Right atrium auricular region (tissue), 2 donors: ENCODE measurements at regions not wholly inside any gene's neighbourhood (a gene's known extent, or its start where the extent isn't known, plus 50 kb on each side); places are given as distances from the start of the nearest gene placed in this dataset.

ENCODE experiments used
- DNase-seq: peaks from one replicate; pipeline ENCODE4 v3.0.0-alpha.2; 2019; ENCODE audit warnings: low spot score
- H3K27ac ChIP-seq, 2 donors: fragments of 200-600 bp; sonication (generic); 1 replicate in 1 of 2; 2 replicates in 1 of 2; pipeline ENCODE4 v1.5.1; 2016 to 2019
- H3K27me3 ChIP-seq, 2 donors: fragments of 200-600 bp; sonication (generic); one replicate each; pipeline versions ENCODE4 v1.5.1 to v1.6.0; 2017 to 2019
- H3K36me3 ChIP-seq: fragments of 200-600 bp; sonication (generic); one replicate; pipeline ENCODE4 v1.5.1; 2016
- H3K4me1 ChIP-seq, 2 donors: fragments of 200-600 bp; sonication (generic); one replicate each; pipeline versions ENCODE4 v1.5.1 to v1.6.0; 2017 to 2019
- H3K4me3 ChIP-seq, 2 donors: fragments of 200-600 bp; sonication (generic); 1 replicate in 1 of 2; 2 replicates in 1 of 2; pipeline ENCODE4 v1.5.1; 2017 to 2019; ENCODE audit warnings: mild to moderate bottlenecking in 1 of 2, moderate library complexity in 1 of 2
- H3K9me3 ChIP-seq, 2 donors: fragments of 200-600 bp; sonication (generic); one replicate each; pipeline ENCODE4 v1.5.1; 2019
- TF ChIP-seq, protein P1 (sequence below), 2 donors: fragments of 200-600 bp; sonication (generic); IDR thresholded peaks; one replicate each; pipeline ENCODE4 v1.5.1; 2019; ENCODE audit warnings: antibody characterized with exemption in 2 of 2

DNA sequence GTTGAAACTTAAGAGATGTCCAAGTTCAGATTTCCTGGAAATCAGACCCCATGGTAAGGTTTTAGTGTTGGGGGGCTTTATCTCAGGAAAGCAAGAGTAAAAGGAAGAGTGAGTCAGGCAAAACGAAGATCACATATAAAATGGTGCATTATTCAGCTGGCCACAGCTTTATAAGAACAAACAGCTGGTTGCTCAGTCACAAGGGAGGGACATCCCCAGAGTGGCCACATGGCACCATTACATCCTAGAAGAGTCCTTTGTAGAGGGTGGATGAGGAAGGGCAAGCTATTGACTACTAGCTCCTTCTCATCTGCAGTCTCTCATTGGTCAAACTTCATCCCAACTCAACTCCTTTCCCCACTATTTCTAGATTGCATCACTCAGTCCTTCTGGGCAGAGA lies 68.3 kb upstream of the COL8A1 start:
- Histone ChIP-seq H3K4me3 (no peak overlapping the region), H3K36me3 (no peaks in the 10 kb centered on the region), H3K27ac (no peak overlapping the region), H3K4me1 (no peaks in the 10 kb centered on the region), H3K9me3 (peaks cover 0 to 6% of the 10 kb centered on the region in 2 donors), H3K27me3 (no peaks in the 10 kb centered on the region)
- TF ChIP-seq, protein P1, sequence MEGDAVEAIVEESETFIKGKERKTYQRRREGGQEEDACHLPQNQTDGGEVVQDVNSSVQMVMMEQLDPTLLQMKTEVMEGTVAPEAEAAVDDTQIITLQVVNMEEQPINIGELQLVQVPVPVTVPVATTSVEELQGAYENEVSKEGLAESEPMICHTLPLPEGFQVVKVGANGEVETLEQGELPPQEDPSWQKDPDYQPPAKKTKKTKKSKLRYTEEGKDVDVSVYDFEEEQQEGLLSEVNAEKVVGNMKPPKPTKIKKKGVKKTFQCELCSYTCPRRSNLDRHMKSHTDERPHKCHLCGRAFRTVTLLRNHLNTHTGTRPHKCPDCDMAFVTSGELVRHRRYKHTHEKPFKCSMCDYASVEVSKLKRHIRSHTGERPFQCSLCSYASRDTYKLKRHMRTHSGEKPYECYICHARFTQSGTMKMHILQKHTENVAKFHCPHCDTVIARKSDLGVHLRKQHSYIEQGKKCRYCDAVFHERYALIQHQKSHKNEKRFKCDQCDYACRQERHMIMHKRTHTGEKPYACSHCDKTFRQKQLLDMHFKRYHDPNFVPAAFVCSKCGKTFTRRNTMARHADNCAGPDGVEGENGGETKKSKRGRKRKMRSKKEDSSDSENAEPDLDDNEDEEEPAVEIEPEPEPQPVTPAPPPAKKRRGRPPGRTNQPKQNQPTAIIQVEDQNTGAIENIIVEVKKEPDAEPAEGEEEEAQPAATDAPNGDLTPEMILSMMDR (IDR thresholded peaks at IDR 0.05) = no peak
- no peak for DNase-seq

DNA sequence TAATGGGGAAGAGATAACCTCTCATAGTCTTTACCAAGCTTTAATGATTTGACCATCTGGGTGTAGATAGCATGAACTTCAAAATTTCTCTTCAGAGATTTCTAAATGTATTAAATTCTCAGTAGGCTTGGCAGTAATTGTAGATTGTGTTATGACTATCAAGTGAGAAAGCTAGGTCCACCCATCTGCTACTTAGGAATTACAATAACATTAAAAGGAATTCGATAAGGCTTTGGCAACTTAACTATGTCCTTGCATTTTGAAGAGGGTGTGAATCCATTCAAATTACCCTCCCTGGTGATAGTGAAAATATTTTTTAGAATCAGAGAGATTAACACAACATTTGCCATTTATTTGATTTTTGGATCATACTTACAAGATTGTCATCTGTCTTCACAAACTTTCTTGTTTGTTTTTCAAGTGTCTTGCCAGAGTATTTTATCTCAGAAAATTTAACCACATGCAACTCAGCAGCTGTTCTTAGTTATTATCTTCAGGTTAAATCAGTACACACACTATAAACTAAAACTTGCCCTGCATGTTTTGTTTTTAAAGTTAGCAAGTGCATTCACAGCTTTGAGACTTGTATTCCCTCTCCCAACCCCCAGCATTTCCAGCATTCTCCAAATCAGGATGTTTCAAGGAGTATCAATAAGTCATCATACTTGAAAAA lies 69.6 kb upstream of the COL8A1 start:
- Histone ChIP-seq H3K4me1 (no peaks in the 10 kb centered on the region), H3K9me3 (no peaks in the 10 kb centered on the region), H3K27me3 (no peaks in the 10 kb centered on the region), H3K4me3 (no peak overlapping the region), H3K27ac (no peak overlapping the region), H3K36me3 (no peaks in the 10 kb centered on the region)
- DNase-seq = no peak
- TF ChIP-seq, protein P1 (IDR thresholded peaks at IDR 0.05) = no peak

DNA sequence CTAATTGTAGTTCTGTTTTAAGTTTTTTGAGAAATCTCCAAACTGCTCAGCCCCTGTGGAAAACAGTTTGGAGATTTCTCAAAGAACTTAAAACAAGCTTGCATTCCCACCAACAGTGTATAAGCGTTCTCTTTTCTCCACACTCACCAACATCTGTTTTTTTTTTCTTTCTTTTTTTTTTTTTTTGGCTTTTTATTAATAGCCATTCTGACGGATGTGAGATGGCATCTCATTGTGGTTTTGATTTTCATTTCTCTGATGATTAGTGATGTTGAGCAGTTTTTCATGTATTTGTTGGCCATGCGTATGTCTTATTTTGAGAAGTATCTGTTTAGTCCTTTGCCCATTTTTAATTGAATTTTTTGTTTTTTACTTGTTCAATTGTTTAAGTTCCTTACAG lies 73.1 kb upstream of the COL8A1 start:
- DNase-seq = no peak
- H3K9me3 ChIP-seq = no peaks in the 10 kb centered on the region
- H3K27me3 ChIP-seq = no peaks in the 10 kb centered on the region
- no peak overlapping the region for H3K27ac ChIP-seq
- H3K4me1 ChIP-seq = no peaks in the 10 kb centered on the region
- H3K36me3 ChIP-seq = no peaks in the 10 kb centered on the region
- TF ChIP-seq, protein P1 (IDR thresholded peaks at IDR 0.05) = no peak
- H3K4me3 ChIP-seq = no peak overlapping the region

DNA sequence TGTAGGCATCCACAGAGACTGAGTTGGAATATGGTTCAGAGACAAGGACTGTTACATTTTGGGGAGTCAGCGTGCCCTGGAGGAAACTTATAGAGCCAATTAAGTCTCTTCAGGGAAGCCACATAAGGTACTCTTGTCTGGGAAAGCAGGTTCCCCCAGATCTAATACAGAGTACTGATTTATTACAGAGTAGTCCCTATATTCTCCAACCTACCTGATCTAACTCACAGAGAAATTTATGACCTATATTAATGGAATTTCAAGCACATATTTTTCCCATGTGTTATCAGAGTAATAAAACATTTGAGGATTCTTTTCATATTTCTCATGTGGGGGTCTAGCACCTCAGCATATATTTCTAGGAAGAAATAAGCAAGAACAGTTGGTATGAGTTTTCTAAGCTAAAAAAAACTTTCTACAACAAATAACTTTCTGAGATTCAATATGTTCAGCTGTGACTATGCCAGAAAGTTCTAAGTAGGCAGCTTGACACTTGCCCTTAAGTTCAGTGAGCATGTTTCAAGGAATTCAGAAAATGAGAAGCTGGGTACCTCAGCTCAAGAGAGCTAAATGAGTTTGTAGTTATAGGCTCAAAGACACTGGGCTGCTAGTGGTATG lies 75.3 kb upstream of the COL8A1 start:
- no peak for DNase-seq
- Histone ChIP-seq H3K9me3 (no peaks in the 10 kb centered on the region), H3K4me3 (no peak overlapping the region), H3K36me3 (no peaks in the 10 kb centered on the region), H3K27me3 (no peaks in the 10 kb centered on the region), H3K4me1 (no peaks in the 10 kb centered on the region), H3K27ac (no peak overlapping the region)
- TF ChIP-seq, protein P1 (IDR thresholded peaks at IDR 0.05) = no peak

DNA sequence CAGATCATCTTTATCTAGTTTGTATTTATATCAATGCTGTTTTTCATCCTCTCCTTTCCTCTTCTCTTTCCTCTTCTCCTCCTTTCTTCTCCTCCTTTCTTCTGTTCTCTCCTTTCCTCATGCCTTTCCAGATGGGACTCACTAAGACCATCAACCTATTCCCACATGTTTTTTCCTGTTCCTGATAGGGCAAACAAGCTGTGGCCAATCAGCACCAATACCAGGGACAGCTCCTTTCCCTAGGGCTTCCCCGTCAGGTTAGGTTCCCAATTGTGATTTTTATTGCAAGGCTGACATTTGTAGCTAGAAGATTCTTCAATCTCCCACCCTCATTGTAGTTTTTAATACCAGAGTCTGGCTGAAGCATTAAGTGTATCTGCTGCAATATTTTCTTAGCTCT lies 76.3 kb upstream of the COL8A1 start:
- Histone ChIP-seq H3K4me3 (no peak overlapping the region), H3K9me3 (no peaks in the 10 kb centered on the region), H3K36me3 (no peaks in the 10 kb centered on the region), H3K4me1 (no peaks in the 10 kb centered on the region), H3K27me3 (no peaks in the 10 kb centered on the region), H3K27ac (no peak overlapping the region)
- no peak for DNase-seq
- TF ChIP-seq, protein P1 (IDR thresholded peaks at IDR 0.05) = no peak

DNA sequence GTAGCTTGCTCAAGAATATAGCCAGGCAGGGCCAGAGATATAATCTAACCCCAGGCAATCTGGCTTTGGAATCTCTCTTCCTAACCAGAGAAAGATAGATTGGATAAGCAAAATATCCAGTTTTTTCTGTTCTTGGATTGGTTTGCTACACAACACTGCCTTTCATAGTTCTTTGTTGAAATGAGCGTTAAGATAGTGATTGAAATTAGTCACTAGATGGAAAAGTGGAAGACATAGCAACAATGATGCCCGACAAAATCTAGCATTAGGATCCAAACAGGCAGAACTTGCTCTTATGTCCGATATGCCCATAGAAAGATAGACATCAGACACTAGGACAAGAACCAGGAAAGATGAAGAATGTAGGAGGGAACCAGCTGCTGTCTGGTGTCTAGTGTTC lies 77.3 kb upstream of the COL8A1 start:
- H3K36me3 ChIP-seq = no peaks in the 10 kb centered on the region
- no peak overlapping the region for H3K4me3 ChIP-seq
- H3K9me3 ChIP-seq = no peaks in the 10 kb centered on the region
- TF ChIP-seq, protein P1 (IDR thresholded peaks at IDR 0.05) = no peak
- H3K27ac ChIP-seq = no peak overlapping the region
- no peaks in the 10 kb centered on the region for H3K4me1 ChIP-seq
- no peaks in the 10 kb centered on the region for H3K27me3 ChIP-seq
- DNase-seq = no peak
